ENCODE measurements at regions not wholly inside any gene's neighbourhood (a gene's known extent, or its start where the extent isn't known, plus 50 kb on each side); places are given as distances from the start of the nearest gene placed in this dataset.
"Not testable (repeated sequence)": the region's sequence is repeated elsewhere in the genome, so short reads cannot be mapped to it uniquely, and the experiment has no call there.

DNA sequence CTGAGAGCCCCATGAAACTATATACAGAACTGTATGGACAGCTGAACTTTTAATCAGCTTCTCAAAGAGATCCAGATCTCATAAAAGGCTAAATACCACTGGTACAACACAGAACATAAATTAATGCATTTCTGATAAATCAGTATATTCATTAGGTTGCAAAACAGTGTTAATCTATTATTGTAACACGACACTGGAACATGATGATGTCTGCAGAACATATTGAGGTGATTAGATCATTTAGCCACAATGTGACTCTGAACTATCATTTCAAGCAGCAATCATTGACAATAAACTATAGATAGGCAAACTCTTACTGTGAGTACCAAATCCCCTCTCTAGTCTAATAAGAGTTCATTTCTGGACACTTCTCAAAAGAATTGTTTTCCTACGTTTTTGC, 50.3 kb downstream of the GASK1B start:
- DNase-seq (ENCODE audit: low read depth, low spot score) = no peak
- H3K27ac ChIP-seq = no peak overlapping the region

DNA sequence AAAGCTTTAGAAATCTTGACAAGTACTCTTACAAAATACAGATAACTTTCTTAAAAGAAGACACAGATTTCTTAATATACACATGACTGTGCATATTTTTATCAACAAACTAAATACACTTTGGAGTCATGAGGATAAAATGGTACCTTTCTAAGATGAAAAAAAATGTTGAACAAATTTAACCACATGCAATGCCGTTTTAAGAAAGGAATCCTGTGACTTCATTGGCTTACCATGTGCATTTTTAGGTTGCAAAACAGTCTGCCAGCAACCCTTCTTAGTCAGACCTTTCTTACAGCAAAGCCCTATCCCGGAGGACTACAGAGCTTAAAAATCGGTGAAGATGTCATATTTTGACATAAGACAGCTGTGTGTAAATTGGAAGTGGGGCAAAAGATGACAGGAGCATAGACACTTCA, 51.7 kb downstream of the GASK1B start:
- DNase-seq (ENCODE audit: low read depth, low spot score) = no peak
- H3K27ac ChIP-seq = no peak overlapping the region

DNA sequence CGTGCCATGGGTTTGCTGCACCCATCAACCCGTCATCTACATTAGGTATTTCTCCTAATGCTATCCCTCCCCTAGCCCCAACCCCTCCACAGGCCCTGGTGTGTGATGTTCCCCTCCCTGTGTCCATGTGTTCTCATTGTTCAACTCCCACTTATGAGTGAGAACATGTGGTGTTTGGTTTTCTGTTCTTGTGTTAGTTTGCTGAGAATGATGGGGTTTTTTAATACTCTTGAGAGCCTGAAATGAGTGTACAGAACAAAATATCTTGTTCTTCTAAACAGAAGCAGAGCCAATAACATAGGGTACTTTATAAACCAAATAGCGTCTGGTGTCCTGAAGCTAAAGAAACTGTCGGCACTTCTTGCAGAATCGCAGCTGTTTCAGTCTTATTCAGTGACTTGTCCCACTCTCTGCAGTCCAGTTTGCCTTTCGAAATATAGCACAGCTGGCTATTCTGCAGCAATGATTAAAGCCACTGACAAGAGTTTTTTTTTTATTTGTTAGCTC, 52.1 kb downstream of the GASK1B start:
- not testable (repeated sequence) for H3K27ac ChIP-seq; DNase-seq (ENCODE audit: low read depth, low spot score)

DNA sequence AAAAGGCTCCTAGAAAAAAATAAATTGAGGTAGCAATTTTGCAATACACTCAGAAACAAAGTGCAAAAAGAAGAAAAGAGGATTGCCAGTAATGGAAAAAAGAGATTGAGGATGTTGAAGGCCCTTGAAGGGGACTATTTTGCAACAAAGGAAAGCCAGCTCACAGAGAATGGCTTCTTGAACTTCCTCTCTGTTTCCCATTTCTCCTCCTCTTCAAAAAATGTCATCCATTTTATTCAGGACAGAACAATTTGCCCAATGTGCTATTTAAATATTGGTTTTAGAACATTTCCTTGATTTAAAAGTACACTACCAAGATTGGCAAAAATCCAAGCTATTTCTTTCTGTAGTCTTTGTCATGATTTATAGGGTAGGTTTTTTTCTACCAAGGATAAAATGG, 60.2 kb downstream of the GASK1B start:
- no peak overlapping the region for H3K27ac ChIP-seq
- DNase-seq (ENCODE audit: low read depth, low spot score) = no peak

DNA sequence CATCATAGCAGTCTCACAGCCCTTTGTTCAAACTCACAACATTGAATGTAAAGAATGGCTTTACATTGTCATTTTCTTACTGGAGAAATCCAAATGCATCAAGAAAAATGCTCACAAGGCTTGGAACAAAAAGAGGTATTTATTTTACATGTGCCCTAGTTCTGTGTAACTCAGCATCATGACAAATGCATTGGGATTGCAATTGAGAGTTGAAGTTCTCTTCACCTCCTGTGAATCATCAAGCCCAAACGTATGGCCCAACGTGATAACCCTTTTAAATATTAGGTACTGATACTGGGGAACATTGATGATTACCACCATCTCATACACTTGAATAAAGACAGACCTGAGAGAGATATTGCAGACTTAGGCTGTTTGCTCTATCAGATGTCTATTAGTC, 61.6 kb downstream of the GASK1B start:
- no peak for DNase-seq (ENCODE audit: low read depth, low spot score)
- H3K27ac ChIP-seq = no peak overlapping the region

DNA sequence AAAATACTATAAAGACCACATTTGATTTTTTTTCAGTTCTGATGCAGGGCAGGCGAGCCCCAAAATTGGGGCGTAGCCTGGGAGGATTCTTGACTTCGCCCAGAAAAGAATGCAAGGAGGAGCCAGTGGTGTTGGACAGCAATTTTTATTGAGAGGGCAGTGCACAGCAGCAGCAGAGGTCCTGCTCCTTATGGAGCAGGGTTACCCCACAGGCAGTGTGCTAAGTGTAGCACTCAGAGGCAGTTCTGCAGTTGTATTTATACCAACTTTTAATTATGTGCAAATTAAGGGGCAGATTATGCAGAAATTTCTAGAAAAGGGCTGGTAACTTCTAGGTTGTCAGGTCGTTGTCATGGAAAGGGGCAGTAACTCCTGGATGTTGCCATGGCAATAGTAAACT, 69.9 kb downstream of the GASK1B start:
- H3K27ac ChIP-seq = no peak overlapping the region
- no peak for DNase-seq (ENCODE audit: low read depth, low spot score)

DNA sequence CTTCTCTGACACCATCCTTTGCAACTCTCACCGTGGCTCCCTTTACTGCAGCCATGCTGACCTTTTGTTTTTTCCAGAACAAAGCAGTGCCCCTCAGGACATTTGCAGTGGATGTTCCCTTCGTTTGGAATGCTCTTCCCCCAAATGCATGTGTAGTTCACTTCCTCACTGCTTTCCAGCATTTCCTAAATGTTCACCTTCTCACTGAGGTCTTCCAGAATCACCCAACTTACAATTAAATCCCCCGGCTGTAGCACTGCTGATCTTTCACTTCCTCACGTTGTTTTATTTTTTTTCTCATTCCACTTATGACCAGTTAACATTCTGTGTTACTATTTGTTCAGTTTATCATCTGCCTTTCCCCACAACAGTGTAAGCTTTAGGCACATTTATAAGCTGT, 73.1 kb downstream of the GASK1B start:
- H3K27ac ChIP-seq = no peak overlapping the region
- DNase-seq (ENCODE audit: low read depth, low spot score) = no peak

DNA sequence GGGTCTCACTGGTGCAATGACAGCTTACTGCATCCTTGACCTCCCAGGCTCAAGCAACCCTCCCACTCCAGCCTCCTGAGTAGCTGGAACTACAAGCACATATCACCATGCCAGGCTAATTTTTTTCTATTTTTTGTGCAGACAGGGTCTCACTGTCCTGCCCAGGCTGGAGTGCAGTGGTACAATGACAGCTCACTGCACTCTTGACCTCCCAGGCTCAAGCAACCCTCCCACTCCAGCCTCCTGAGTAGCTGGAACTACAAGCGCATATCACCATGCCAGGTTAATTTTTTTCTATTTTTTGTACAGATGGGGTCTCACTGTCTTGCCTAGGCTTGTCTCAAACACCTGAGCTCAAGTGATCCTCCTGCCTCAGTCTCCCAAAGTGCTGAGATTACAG, 74.0 kb downstream of the GASK1B start:
- no peak for DNase-seq (ENCODE audit: low read depth, low spot score)
- no peak overlapping the region for H3K27ac ChIP-seq

DNA sequence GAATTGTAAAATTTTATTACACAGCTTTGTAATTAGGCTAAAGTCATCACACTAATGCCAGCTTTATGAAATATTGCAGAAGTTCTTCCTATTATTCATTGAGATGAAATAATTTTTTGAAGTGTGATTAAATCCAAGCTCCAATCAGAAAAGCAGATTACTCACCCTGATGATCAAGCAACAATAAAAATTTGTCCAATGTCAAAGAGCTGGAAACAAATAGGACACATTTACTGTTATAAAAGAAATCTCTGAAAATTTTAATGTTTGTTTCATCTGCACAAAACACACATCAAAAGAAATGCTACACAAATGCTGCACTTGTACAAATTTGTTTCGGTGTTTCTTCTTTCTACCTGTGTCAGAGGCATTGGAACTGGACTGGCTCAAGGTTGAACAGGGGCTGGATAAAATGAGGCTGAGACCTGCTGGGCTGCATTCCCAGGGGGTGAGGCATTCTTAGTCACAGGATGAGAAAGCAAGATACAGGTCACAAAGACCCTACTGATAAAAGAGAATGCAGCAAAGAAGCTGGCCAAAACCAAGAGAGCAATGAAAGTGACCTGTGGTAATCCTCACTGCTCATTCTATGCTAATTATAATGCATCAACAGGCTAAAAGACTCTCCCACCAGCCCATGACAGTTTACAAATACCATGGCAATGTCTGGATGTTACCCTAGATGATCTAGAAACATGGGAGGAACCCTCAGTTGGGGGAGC, 78.3 kb downstream of the GASK1B start:
- peak overlapping the region; percentile 86 for H3K27ac ChIP-seq
- DNase-seq (ENCODE audit: low read depth, low spot score) = peak; percentile 36

DNA sequence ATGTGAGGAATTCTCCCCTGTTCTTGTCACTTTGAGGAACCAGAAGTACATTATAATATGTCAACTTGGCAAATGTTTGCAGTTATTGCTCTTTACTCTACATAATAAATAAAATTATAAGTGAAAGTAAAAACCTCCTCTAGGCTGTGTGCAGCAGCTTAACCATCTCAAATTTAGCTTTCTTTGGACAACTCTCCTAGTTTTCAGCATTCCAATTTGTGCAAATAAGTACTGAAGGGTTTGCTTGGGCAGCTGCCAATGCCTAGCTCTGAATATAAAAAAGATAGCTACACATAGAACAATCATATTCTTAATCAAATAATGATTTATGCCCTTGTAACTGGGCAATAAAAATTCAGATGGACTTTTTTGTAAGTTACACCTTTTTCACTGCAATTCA, 82.5 kb downstream of the GASK1B start:
- peak overlapping the region; percentile 65 for H3K27ac ChIP-seq
- no peak for DNase-seq (ENCODE audit: low read depth, low spot score)

DNA sequence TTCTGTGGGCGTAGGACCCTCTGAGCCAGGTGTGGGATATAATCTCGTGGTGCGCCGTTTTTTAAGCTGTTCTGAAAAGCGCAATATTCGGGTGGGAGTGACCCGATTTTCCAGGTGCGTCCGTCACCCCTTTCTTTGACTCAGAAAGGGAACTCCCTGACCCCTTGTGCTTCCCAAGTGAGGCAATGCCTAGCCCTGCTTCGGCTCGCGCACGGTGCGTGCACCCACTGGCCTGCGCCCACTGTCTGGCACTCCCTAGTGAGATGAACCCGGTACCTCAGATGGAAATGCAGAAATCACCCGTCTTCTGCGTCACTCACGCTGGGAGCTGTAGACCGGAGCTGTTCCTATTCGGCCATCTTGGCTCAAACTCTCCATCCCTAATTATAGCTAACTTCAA, 82.9 kb downstream of the GASK1B start:
- DNase-seq (ENCODE audit: low read depth, low spot score) = not testable (repeated sequence)
- H3K27ac ChIP-seq = peak overlapping the region; percentile 65

DNA sequence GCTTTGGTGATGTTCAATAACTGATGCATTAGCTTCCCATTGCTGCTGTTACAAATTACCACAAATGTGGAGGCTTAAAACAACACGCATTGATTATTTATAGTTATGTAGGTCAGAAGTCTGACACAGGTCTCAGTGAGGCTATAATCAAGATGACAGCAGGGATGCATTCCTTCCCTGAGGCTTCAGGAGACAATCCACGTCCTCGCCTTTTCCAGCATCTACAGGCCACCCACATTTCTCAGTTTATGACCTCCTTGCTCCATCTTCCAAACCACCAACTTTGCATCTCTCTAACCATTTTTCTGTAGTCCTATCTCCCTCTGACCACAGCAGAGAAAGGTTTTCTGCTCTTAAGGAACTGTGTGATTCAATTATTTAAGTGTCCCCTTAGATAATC, 92.5 kb downstream of the GASK1B start:
- DNase-seq (ENCODE audit: low read depth, low spot score) = no peak
- no peak overlapping the region for H3K27ac ChIP-seq

DNA sequence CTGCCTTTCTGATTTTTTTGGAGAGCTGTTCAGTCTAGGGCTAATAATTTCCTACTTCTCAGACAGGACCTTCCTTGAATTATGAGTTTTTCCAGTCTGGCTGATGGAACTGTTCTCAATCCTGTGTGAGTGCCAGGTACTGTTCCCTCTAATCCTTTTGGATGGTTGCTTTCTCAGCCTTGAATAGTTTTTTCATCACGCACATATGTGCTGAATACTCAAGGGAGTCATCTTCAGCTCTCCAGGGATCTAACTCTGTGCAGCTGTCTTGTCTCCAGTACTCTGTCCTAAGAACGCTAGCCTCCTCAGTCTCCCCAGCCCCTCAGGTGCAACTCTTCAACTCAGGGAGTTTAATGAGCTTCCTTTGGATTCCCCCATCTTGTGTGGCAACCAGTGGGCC, 93.2 kb downstream of the GASK1B start:
- no peak for DNase-seq (ENCODE audit: low read depth, low spot score)
- H3K27ac ChIP-seq = no peak overlapping the region

DNA sequence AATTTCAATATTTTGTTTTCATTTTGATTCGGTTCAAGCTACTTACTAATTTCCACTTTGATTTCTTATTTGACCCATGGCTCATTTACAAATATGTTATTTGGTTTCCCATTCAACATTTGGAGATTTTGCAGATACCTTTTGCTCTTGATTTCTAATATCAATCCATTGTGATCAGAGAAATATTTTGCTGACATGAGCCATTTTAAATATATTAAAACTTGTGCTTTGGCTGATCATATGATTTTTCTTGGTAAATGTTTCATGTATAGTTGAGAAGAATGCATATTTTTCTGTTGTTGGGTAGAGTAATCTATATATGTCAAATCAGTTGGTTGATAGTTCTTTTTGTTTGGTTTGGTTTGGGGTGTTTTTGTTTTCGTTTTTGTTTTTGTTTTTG, 95.0 kb downstream of the GASK1B start:
- no peak for DNase-seq (ENCODE audit: low read depth, low spot score)
- no peak overlapping the region for H3K27ac ChIP-seq

DNA sequence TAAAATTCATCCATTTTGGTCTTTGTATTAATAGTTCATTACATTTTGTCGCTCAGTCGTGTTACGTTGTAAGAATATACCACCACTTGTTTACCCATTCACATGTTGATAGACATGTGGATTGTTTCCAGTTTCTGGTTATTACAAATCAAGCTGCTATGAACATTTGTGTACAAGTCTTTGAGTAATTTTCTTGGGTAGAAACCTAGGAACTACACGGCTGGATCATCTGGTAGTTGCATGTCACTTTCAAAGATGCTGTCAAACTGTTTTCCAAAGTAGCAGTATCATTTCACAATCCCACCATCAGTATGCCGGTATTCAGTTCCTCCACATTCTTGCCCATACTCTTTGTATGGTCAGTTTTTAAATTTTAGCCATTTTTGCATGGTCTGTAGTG, 98.0 kb downstream of the GASK1B start:
- DNase-seq (ENCODE audit: low read depth, low spot score) = no peak
- no peak overlapping the region for H3K27ac ChIP-seq

DNA sequence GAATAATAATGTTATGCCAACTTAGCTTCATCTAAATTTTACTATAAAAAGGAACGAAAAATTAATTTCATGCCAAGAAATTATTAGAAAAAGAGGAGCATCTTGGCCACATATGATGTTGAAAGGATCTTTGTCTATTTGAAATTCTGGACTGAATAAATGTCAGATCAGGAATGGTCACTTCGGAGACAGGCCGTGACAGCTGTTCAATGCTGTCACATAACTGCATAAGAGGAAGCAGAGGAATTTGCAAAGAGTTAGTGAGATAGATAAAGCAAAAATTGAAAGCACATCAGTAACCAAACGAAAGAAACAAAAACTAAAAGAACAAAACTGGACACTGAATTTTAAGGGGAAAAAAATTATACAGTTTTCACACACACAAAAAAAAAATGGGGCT, 100.9 kb downstream of the GASK1B start:
- H3K27ac ChIP-seq = no peak overlapping the region
- no peak for DNase-seq (ENCODE audit: low read depth, low spot score)

DNA sequence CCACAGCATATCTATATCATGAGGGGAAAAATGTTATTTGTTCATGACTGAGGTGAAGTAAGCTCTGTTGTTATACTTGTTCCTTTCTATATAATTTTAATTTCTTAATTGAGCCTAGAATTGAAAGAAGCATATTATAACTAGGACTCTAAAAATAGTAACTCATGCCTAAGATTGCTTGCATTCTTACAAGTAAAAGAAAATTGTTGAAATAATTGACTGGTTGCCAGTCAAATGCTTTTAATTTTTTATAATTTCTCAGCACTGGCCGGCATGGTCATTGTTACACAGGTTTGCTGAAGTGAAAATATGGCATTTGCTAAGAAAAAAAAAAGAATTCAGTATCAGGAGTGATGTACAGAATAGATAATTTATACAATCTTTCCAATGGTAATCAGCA, 104.8 kb downstream of the GASK1B start:
- no peak overlapping the region for H3K27ac ChIP-seq
- no peak for DNase-seq (ENCODE audit: low read depth, low spot score)

DNA sequence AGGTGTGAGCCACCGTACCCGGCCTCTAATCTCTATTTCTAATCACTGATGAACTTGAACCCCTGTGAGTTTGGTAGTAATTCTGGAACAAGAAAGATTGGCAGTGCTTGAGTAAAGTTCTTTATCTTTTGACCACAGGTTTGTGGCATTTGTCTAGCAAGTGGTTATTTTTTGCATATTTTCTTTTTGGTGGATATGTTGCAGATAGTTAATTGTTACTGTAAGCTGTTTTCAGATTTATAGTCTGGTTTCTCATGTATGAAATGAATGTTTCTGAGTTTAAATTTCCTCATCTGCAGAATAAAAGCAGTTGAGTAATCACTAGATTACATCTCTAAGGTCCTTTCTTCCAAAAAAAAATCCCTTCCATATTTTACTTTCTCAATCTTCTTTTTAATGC, 105.2 kb downstream of the GASK1B start:
- DNase-seq (ENCODE audit: low read depth, low spot score) = no peak

DNA sequence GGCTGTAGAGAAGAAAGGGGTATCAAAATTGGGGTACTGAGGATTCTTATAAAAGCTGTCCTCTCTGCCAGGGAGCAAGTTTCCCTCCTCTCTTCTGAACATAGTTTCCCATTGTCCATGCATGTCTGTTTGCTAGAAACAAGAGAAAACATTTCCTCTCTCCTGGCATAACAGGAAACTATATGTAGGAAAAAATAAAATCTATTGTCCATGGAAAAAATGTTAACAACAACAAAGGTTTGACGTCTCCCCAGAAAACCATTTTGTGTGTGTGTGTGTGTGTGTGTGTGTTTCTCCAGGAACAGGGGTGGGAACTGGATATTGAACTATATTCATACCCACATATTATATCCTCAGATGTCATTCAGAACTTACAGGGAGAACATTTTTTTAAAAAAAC, 107.2 kb downstream of the GASK1B start:
- no peak overlapping the region for H3K27ac ChIP-seq
- DNase-seq (ENCODE audit: low read depth, low spot score) = no peak

More for the DNA sequence above, 105.2 kb downstream of the GASK1B start:
- H3K27ac ChIP-seq = no peak overlapping the region

DNA sequence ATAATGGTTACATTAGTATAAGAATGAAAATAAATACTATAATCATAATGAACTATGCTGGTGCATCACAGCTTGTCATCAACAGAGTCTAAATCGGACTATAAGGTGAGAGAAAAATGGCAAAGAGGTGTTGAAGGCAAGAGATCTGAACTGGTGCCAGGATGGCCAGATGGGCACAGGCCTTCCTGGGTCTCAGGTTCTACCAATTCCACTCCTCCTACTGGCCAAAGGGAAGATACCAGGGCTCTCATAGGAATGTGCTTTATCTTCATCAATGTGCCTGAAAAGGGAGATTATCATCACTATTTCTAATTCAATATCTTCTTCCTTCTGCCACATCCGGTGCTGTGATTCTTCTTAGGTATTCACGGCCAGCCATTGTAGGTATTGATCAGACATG, 107.6 kb downstream of the GASK1B start:
- no peak for DNase-seq (ENCODE audit: low read depth, low spot score)
- no peak overlapping the region for H3K27ac ChIP-seq

DNA sequence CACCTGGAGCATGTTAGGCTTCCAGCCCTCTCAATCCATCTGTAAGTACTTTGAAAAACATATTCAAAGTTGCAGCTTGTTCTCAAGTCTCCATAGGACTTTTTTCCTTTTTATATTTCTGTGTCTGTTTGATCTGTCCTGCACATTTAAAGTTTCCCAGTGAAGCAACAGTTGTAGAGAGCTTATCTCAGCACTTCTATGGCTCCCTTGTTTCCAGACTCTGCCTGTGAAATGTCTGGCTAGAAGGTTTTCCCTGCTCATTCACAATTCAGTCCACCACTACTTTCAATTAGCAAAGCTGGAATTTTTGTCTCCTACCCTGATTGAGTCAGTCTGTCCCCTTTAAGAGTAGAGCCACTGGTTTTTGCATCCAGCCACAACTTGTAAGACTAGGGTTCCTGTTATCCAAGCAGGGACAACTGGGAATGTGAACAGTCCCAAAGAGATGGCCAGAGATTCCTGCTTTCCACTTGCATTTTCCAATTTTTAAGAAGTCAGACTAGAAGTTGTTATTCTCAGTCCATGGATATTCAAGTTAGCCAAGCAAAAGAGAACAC, 116.1 kb downstream of the GASK1B start:
- no peak for DNase-seq (ENCODE audit: low read depth, low spot score)
- no peak overlapping the region for H3K27ac ChIP-seq

DNA sequence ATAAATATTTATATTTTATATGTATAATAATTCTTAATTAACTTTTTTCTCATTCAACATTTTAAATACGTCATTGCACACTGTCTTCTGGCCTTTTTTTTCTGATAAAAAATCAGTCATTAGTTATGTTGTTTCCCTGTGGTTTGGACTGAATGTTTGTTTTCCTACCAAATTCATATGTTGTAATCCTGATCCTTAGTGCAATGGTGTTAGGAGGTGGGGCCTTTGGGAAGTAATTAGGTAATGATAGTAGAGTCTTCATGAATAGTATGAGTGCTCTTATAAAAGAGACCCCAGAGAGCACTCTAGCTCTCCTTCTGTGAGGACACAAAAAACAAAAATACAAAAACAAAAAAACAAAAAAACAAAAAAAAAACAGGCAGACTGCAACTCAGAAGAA, 117.2 kb downstream of the GASK1B start:
- H3K27ac ChIP-seq = no peak overlapping the region
- DNase-seq (ENCODE audit: low read depth, low spot score) = no peak
